Parathyroid adenoma (tissue), 2 donors: ENCODE measurements at regions not wholly inside any gene's neighbourhood (a gene's known extent, or its start where the extent isn't known, plus 50 kb on each side); places are given as distances from the start of the nearest gene placed in this dataset.

ENCODE experiments used
- H2AFZ ChIP-seq: fragments of 300-600 bp; sonication (generic); one replicate; pipeline ENCODE4 v1.7.0; 2017; ENCODE audit warnings: antibody characterized with exemption, mild to moderate bottlenecking
- H3K27ac ChIP-seq: fragments of 300-600 bp; sonication (generic); one replicate; pipeline ENCODE4 v1.7.0; 2017
- H3K27me3 ChIP-seq: fragments of 300-600 bp; sonication (generic); one replicate; pipeline ENCODE4 v1.7.0; 2017; ENCODE audit warnings: low read length; ENCODE audit not compliant: control insufficient read depth, insufficient read depth
- H3K36me3 ChIP-seq: fragments of 300-600 bp; sonication (generic); one replicate; pipeline ENCODE4 v1.7.0; 2017; ENCODE audit warnings: low read length; ENCODE audit not compliant: control insufficient read depth, insufficient read depth
- H3K4me1 ChIP-seq: fragments of 300-600 bp; sonication (generic); one replicate; pipeline ENCODE4 v1.7.0; 2017; ENCODE audit warnings: control low read depth
- H3K4me2 ChIP-seq: fragments of 300-600 bp; sonication (generic); one replicate; pipeline ENCODE4 v1.7.0; 2017; ENCODE audit warnings: low read length
- H3K4me3 ChIP-seq: fragments of 300-600 bp; sonication (generic); one replicate; pipeline ENCODE4 v1.7.0; 2017; ENCODE audit warnings: low read depth, low read length
- H3K79me2 ChIP-seq: fragments of 300-600 bp; sonication (generic); one replicate; pipeline ENCODE4 v1.7.0; 2017; ENCODE audit warnings: control low read depth
- H3K9ac ChIP-seq: fragments of 300-600 bp; sonication (generic); one replicate; pipeline ENCODE4 v1.7.0; 2017; ENCODE audit warnings: mild to moderate bottlenecking
- H3K9me3 ChIP-seq: fragments of 300-600 bp; sonication (generic); one replicate; pipeline ENCODE4 v1.7.0; 2017; ENCODE audit warnings: low read length; ENCODE audit not compliant: control insufficient read depth
- TF ChIP-seq, protein P1 (sequence below): fragments of 300-600 bp; sonication (generic); IDR thresholded peaks from one replicate; pipeline ENCODE4 v1.7.0; 2017; ENCODE audit warnings: antibody characterized with exemption, mild to moderate bottlenecking
- donor health status: primary hyperparathyroidism.

DNA sequence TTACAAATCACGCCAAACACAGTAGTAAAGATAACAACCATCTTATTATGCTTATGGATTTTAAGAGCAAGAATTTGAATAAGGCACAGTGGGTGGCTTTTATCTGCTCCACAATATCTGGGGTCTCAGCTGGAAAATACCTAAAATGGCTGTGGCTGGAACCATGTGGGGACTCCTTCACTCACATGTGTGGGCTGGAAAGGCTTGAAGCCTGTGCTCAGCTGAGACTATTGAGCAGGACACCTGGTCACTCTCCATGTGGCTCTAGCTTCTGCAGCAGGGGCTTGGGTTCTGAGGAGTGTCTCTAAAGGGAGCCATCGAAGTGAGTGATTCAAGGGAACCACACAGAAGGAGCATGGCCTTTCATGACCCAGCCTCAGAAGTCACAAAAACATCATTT lies 239.6 kb upstream of the B3GALT2 start:
- Histone ChIP-seq H3K4me1 (no peaks in the 10 kb centered on the region), H3K27ac (no peak overlapping the region), H3K9ac (no peak overlapping the region), H3K9me3 (no peaks in the 10 kb centered on the region), H3K4me2 (no peak overlapping the region), H3K36me3 (no peaks in the 10 kb centered on the region), H3K79me2 (no peaks in the 10 kb centered on the region), H3K27me3 (no peaks in the 10 kb centered on the region), H2AFZ (no peak overlapping the region), H3K4me3 (no peak overlapping the region)
- TF ChIP-seq, protein P1, sequence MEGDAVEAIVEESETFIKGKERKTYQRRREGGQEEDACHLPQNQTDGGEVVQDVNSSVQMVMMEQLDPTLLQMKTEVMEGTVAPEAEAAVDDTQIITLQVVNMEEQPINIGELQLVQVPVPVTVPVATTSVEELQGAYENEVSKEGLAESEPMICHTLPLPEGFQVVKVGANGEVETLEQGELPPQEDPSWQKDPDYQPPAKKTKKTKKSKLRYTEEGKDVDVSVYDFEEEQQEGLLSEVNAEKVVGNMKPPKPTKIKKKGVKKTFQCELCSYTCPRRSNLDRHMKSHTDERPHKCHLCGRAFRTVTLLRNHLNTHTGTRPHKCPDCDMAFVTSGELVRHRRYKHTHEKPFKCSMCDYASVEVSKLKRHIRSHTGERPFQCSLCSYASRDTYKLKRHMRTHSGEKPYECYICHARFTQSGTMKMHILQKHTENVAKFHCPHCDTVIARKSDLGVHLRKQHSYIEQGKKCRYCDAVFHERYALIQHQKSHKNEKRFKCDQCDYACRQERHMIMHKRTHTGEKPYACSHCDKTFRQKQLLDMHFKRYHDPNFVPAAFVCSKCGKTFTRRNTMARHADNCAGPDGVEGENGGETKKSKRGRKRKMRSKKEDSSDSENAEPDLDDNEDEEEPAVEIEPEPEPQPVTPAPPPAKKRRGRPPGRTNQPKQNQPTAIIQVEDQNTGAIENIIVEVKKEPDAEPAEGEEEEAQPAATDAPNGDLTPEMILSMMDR, result no peak

DNA sequence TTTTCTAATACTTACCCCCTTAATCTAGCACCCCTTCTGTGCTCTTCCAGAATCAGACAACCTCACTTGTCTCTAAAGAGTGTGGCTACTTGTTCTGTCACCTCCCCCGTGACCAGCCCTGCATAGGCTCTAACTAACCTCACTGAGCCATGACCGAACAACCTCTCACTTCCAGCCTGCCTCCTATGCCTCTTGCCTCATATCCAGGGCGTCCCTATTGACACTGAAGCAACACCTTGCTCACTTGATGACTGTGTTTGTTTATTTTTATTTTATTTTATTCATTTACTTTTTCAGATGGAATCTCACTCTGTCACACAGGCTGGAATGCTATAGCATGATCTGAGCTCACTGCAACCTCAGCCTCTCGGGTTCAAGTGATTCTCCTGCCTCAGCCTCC lies 235.1 kb upstream of the B3GALT2 start:
- Histone ChIP-seq H3K9ac (no peak overlapping the region), H3K27ac (no peak overlapping the region), H3K4me1 (no peaks in the 10 kb centered on the region)

DNA sequence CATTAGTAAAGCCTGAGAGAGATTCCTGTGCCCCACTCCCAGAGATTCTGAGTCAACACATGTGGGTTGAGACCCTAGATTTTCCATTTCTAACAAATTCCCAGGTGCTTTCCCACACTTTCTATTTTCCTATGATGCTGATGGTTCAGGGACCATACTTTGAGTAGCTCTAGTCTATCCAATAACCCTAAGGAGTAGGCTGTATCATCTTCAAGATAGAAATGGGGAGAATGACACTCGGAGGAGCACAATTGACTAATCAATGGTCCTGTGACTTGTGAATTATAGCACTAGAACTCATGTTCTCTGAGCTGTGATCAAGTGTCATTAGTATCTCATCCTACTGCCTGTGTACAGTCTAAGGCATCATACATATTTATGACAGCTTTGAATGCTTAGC lies 232.9 kb upstream of the B3GALT2 start:
- no peaks in the 10 kb centered on the region for H3K79me2 ChIP-seq
- H3K4me2 ChIP-seq, result no peak overlapping the region
- H3K9me3 ChIP-seq, result no peaks in the 10 kb centered on the region
- H3K27ac ChIP-seq, result no peak overlapping the region
- no peaks in the 10 kb centered on the region for H3K4me1 ChIP-seq
- H3K9ac ChIP-seq, result no peak overlapping the region
- no peak overlapping the region for H3K4me3 ChIP-seq
- H2AFZ ChIP-seq, result no peak overlapping the region
- H3K27me3 ChIP-seq, result no peaks in the 10 kb centered on the region
- TF ChIP-seq, protein P1, result no peak
- H3K36me3 ChIP-seq, result no peaks in the 10 kb centered on the region

More for the DNA sequence above, 235.1 kb upstream of the B3GALT2 start:
- TF ChIP-seq, protein P1, result no peak
- Histone ChIP-seq H3K27me3 (no peaks in the 10 kb centered on the region), H3K4me2 (no peak overlapping the region), H2AFZ (no peak overlapping the region), H3K36me3 (no peaks in the 10 kb centered on the region), H3K9me3 (no peaks in the 10 kb centered on the region), H3K79me2 (no peaks in the 10 kb centered on the region), H3K4me3 (no peak overlapping the region)

DNA sequence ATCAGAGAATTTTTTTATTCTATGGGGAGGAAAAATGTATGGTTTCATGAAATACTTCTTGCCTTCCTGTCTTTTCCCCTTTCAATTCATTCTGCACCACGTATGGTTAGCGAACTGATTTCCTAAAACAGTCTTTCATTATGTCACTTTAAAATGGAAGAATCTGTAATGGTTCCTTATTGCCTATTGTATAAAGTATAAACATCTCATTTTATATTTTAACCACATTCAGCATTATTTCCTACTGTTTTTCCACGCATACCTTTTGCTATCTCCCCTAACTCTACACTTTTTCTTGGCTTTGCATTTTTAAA lies 232.3 kb upstream of the B3GALT2 start:
- no peaks in the 10 kb centered on the region for H3K4me1 ChIP-seq
- TF ChIP-seq, protein P1, result no peak
- no peaks in the 10 kb centered on the region for H3K79me2 ChIP-seq
- H3K36me3 ChIP-seq, result no peaks in the 10 kb centered on the region
- H3K27ac ChIP-seq, result no peak overlapping the region
- H3K9me3 ChIP-seq, result no peaks in the 10 kb centered on the region
- H2AFZ ChIP-seq, result no peak overlapping the region
- no peak overlapping the region for H3K4me3 ChIP-seq
- H3K27me3 ChIP-seq, result no peaks in the 10 kb centered on the region
- peak overlapping the region; percentile 32 for H3K4me2 ChIP-seq
- no peak overlapping the region for H3K9ac ChIP-seq

DNA sequence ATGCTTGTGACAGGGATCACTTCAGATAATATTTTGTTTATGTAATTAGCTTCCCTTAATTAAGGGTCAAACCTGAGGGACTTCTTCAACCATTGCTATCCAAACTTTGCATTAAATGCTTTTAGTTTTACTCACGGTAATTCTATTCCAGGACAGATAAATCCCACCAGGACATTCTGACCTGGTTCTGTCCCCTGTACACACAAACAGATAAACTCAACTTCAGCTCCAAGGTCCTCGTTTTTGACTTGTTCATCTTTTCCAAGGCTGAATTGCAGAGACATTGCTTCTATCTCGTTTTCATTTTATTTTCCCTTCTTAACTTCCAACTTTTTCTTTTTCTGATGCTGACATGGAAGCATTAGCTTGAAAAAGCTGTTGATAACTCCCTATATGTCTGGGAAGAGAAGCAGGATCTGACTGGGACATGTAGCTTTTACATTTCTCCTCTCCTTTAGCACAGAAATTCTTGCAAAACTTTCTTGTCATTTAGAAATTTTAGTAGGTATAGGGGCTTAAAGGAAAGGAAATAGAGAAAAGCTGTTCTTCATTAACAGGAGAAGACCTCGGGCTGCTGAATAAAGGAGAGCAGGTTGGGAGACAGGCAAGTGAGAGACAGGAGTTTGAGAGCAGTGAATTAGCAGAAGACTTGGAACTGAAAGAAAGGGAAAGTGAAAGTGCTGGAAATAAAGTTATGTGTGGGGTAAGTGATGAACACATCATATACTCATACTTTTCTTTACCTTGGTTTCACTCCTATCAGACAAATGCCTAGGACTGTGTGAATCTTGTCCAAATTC lies 231.7 kb upstream of the B3GALT2 start:
- Histone ChIP-seq H3K27ac (no peak overlapping the region), H3K9me3 (no peaks in the 10 kb centered on the region), H3K27me3 (no peaks in the 10 kb centered on the region), H3K4me2 (peak overlapping the region; percentile 32), H3K4me1 (no peaks in the 10 kb centered on the region), H3K36me3 (no peaks in the 10 kb centered on the region), H3K9ac (no peak overlapping the region), H3K79me2 (no peaks in the 10 kb centered on the region), H3K4me3 (no peak overlapping the region), H2AFZ (peak overlapping the region; percentile 56)
- TF ChIP-seq, protein P1, result no peak
